Activated T-helper 1 cell treated with Interleukin-2 at 50 U/mL for 16 hours (primary cell): ENCODE measurements at regions not wholly inside any gene's neighbourhood (a gene's known extent, or its start where the extent isn't known, plus 50 kb on each side); places are given as distances from the start of the nearest gene placed in this dataset.
"Not testable (repeated sequence)": the region's sequence is repeated elsewhere in the genome, so short reads cannot be mapped to it uniquely, and the experiment has no call there.

Source experiments
- DNase-seq: peaks from one replicate; pipeline ENCODE4 v3.0.0-alpha.2; 2020; ENCODE audit warnings: low read depth

GRCh38 chr4:9604031-9604892 lies 160.0 kb downstream of the DEFB131A start:
- peak; percentile 30 for DNase-seq

- DNase-seq: not testable (repeated sequence)
Measured at GRCh38 chr4:9604893-9605190, 160.6 kb downstream of the DEFB131A start.

GRCh38 chr4:9608300-9608699 lies 164.1 kb downstream of the DEFB131A start:
- DNase-seq: no peak

- DNase-seq: not testable (repeated sequence)
Measured at GRCh38 chr4:9610321-9610720, 166.1 kb downstream of the DEFB131A start.

GRCh38 chr4:9611101-9611500 lies 166.9 kb downstream of the DEFB131A start:
- no peak for DNase-seq

GRCh38 chr4:9636411-9636810 lies 145.0 kb upstream of the DRD5 start:
- not testable (repeated sequence) for DNase-seq

GRCh38 chr4:9659678-9660077 lies 121.8 kb upstream of the DRD5 start:
- not testable (repeated sequence) for DNase-seq

- DNase-seq: not testable (repeated sequence)
Measured at GRCh38 chr4:9660955-9661354, 120.5 kb upstream of the DRD5 start.

GRCh38 chr4:9670725-9671124 lies 110.7 kb upstream of the DRD5 start:
- not testable (repeated sequence) for DNase-seq

GRCh38 chr4:9677357-9677756 lies 104.1 kb upstream of the DRD5 start:
- DNase-seq: not testable (repeated sequence)

- DNase-seq: no peak
Measured at GRCh38 chr4:9679704-9680478, 101.5 kb upstream of the DRD5 start.

- not testable (repeated sequence) for DNase-seq
Measured at GRCh38 chr4:9683174-9683573, 98.3 kb upstream of the DRD5 start.

- not testable (repeated sequence) for DNase-seq
Measured at GRCh38 chr4:9685016-9685415, 96.4 kb upstream of the DRD5 start.

GRCh38 chr4:9685692-9686091 lies 95.7 kb upstream of the DRD5 start:
- DNase-seq: no peak

- not testable (repeated sequence) for DNase-seq
Measured at GRCh38 chr4:9690636-9691237, 90.7 kb upstream of the DRD5 start.

GRCh38 chr4:9691238-9692065 lies 90.0 kb upstream of the DRD5 start:
- DNase-seq: peak; percentile 84

GRCh38 chr4:9692791-9693491 lies 88.5 kb upstream of the DRD5 start:
- DNase-seq: not testable (repeated sequence)

GRCh38 chr4:9694403-9694802 lies 87.0 kb upstream of the DRD5 start:
- not testable (repeated sequence) for DNase-seq

GRCh38 chr4:9695994-9696393 lies 85.4 kb upstream of the DRD5 start:
- DNase-seq: peak; percentile 7

GRCh38 chr4:9696561-9696960 lies 84.9 kb upstream of the DRD5 start:
- not testable (repeated sequence) for DNase-seq

GRCh38 chr4:9702019-9702418 lies 79.4 kb upstream of the DRD5 start:
- not testable (repeated sequence) for DNase-seq
